ENCODE measurements at regions not wholly inside any gene's neighbourhood (a gene's known extent, or its start where the extent isn't known, plus 50 kb on each side); places are given as distances from the start of the nearest gene placed in this dataset.
A peak's percentile ranks its signal among the peaks of the same experiment; 100 is the strongest.

DNA sequence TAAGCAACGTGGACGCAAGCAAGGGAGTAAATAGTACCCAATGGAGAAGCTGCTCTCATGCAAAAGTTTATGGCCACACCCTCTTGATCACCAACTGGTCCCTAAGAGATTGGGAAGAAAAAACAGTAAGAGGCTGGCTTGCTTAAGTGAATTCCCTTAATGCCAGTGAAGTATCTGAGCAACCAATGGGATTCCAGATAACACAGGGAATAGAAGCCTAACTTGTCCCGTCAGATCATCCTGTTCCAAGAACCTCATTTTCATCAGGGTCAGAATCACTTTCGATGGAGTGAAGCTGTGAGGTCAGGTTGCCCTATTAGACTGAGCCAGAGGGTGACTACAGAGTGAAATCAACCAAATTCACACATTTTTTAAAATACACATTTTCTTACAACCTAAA is 104.3 kb downstream of the CD47 start:
- TF ChIP-seq, protein P1, sequence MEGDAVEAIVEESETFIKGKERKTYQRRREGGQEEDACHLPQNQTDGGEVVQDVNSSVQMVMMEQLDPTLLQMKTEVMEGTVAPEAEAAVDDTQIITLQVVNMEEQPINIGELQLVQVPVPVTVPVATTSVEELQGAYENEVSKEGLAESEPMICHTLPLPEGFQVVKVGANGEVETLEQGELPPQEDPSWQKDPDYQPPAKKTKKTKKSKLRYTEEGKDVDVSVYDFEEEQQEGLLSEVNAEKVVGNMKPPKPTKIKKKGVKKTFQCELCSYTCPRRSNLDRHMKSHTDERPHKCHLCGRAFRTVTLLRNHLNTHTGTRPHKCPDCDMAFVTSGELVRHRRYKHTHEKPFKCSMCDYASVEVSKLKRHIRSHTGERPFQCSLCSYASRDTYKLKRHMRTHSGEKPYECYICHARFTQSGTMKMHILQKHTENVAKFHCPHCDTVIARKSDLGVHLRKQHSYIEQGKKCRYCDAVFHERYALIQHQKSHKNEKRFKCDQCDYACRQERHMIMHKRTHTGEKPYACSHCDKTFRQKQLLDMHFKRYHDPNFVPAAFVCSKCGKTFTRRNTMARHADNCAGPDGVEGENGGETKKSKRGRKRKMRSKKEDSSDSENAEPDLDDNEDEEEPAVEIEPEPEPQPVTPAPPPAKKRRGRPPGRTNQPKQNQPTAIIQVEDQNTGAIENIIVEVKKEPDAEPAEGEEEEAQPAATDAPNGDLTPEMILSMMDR (IDR thresholded peaks at IDR 0.05; ENCODE audit: insufficient read depth, low read length): no peak
- peak; percentile 79 for DNase-seq (ENCODE audit: low read depth)
- H3K4me3 ChIP-seq (ENCODE audit: low read depth, low read length): no peak overlapping the region

DNA sequence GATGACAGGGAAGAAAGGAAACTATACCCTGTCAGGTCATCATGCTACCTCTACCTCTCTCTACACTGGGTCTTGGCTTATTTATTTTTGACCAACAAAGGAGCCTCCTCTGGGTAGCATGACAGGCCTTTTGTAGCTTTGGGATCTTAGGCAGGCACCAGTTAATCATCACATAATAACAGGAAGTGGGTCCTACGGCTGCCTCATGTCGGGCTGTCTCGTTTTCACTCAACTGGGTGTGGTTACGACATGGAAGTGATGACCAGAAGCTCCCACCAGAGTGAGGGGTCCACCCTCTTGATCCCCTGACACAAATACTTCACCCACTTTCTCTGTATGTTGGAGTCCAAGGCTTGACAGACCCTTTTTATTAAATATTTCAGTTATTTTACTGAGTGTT is 105.3 kb downstream of the CD47 start:
- no peak for DNase-seq (ENCODE audit: low read depth)
- H3K4me3 ChIP-seq (ENCODE audit: low read depth, low read length): no peak overlapping the region
- TF ChIP-seq, protein P1 (IDR thresholded peaks at IDR 0.05; ENCODE audit: insufficient read depth, low read length): no peak

DNA sequence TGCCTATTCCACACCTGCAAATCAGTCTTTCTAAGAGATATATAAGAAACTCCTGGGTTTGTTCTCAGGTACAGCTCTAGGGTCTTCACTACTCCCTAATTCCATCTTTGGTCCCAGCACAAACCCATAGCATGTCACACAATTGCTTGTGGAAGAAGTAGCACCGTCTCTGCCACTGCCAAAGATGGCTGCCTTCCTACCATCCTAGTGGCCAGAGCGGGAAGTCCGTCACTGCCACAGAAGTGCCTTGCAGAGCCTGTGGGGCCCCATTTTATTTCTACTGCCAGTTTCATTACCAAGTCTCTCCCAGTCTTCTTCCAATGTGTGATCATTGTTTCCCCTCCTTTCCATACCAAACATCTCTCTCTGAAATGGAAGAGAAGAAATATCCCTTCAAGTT is 107.6 kb downstream of the CD47 start:
- DNase-seq (ENCODE audit: low read depth): no peak
- TF ChIP-seq, protein P1 (IDR thresholded peaks at IDR 0.05; ENCODE audit: insufficient read depth, low read length): no peak
- H3K4me3 ChIP-seq (ENCODE audit: low read depth, low read length): no peak overlapping the region

DNA sequence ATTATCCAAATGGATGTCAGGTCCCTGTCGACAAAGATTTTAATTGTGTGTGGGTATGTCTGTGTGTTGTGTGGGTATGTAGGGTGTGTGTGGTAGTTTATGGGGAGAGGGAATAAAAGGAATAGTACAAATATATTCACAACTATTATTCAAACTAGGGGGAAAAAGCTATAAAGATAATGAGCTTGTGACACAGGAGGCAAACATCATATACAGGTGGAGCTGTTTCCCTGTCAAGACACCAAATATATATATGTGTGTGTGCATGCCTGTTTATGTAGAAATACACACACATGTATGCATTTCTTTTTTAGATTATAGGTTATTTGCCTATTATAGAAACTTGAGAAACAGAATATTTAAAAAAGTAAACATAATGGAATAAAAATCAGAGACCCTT is 108.7 kb downstream of the CD47 start:
- no peak overlapping the region for H3K4me3 ChIP-seq (ENCODE audit: low read depth, low read length)
- DNase-seq (ENCODE audit: low read depth): no peak
- TF ChIP-seq, protein P1 (IDR thresholded peaks at IDR 0.05; ENCODE audit: insufficient read depth, low read length): no peak

DNA sequence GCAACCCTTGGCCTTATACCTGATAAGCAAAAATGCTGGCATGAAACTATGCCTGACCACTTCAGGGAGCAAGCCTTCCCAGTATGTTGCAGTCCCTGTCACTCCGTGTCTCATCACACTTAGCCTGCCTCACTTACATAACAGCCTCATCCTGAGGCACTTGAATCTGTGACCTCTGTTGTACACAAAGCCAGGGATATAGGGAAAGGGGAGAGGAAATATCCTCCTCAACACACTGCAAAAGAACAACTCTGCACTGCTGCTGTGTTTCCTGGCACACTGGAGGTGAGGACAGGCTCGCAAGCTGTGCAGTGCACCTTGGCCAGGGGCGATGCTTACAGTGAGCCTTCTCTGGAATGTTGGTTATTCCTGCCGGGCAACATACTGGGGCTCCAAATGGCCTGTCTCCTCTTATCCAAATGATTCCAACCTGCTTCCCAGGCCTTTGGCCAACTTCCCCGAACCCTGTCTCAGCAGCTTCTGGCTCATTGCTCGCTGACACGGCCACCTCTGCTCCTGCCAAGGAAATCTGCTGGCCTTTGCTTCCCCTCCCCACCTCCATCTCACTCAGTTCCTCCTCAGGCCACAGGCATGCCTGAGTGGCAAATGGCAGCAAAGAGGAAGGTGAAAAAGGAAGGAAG is 109.2 kb downstream of the CD47 start:
- H3K4me3 ChIP-seq (ENCODE audit: low read depth, low read length): no peak overlapping the region
- TF ChIP-seq, protein P1 (IDR thresholded peaks at IDR 0.05; ENCODE audit: insufficient read depth, low read length): no peak
- DNase-seq (ENCODE audit: low read depth): peak; percentile 71

GRCh38 chr3:107979538-107979937 is 111.3 kb downstream of the CD47 start:
- DNase-seq (ENCODE audit: low read depth): no peak
- TF ChIP-seq, protein P1 (IDR thresholded peaks at IDR 0.05; ENCODE audit: insufficient read depth, low read length): no peak
- H3K4me3 ChIP-seq (ENCODE audit: low read depth, low read length): no peak overlapping the region

All from fibroblast of the aortic adventitia (primary cell).